Peyer's patch (tissue), 4 donors: ENCODE measurements at regions not wholly inside any gene's neighbourhood (a gene's known extent, or its start where the extent isn't known, plus 50 kb on each side); places are given as distances from the start of the nearest gene placed in this dataset.

Experiments used
- CTCF ChIP-seq, 6 experiments: fragments of 450-650 bp in 4 of 6; fragments of 200-600 bp in 2 of 6; sonication (generic) in 1 of 6; IDR thresholded peaks; one replicate each; pipeline ENCODE4 v1.5.1; 2017 to 2019; ENCODE audit warnings: antibody characterized with exemption in 6 of 6, mild to moderate bottlenecking in 3 of 6, moderate library complexity in 1 of 6
- POLR2A ChIP-seq, 2 donors: fragments of 450-650 bp; IDR thresholded peaks; one replicate each; pipeline ENCODE4 v1.5.1; 2017; ENCODE audit warnings: antibody characterized with exemption in 2 of 2, mild to moderate bottlenecking in 2 of 2, moderate library complexity in 2 of 2

- no peak for TF ChIP-seq CTCF (IDR thresholded peaks at IDR 0.05)
- no peak for TF ChIP-seq POLR2A (IDR thresholded peaks at IDR 0.05)
Observed at GRCh38 chr13:111994578-111994977, 72.4 kb upstream of the SOX1 start.
